GM19397 (cell line): ENCODE measurements at regions not wholly inside any gene's neighbourhood (a gene's known extent, or its start where the extent isn't known, plus 50 kb on each side); places are given as distances from the start of the nearest gene placed in this dataset.
"Not testable (repeated sequence)": the region's sequence is repeated elsewhere in the genome, so short reads cannot be mapped to it uniquely, and the experiment has no call there.

ENCODE experiments used
- ATAC-seq: cut with Tn5 transposase; IDR thresholded peaks from one replicate; pipeline ENCODE4 v1.9.1; 2021; ENCODE audit warnings: mild to moderate bottlenecking, moderate library complexity; ENCODE audit not compliant: unreplicated experiment

- no peak for ATAC-seq
Measured at GRCh38 chr12:59517522-59517921, 78.3 kb upstream of the SLC16A7 start.

- no peak for ATAC-seq
Measured at GRCh38 chr12:59500915-59501314, 94.9 kb upstream of the SLC16A7 start.

- no peak for ATAC-seq
Measured at GRCh38 chr12:59500335-59500734, 95.5 kb upstream of the SLC16A7 start.

GRCh38 chr12:59499774-59500173, 96.1 kb upstream of the SLC16A7 start:
- peak; percentile 84 for ATAC-seq

GRCh38 chr12:59494617-59495016, 101.2 kb upstream of the SLC16A7 start:
- peak; percentile 89 for ATAC-seq

- ATAC-seq, result no peak
Measured at GRCh38 chr12:59491877-59492276, 104.0 kb upstream of the SLC16A7 start.

- ATAC-seq, result no peak
Measured at GRCh38 chr12:59486827-59487226, 109.0 kb upstream of the SLC16A7 start.

- ATAC-seq, result no peak
Measured at GRCh38 chr12:59484575-59484974, 111.3 kb upstream of the SLC16A7 start.

- ATAC-seq, result not testable (repeated sequence)
Measured at GRCh38 chr12:59474236-59474635, 121.6 kb upstream of the SLC16A7 start.

- no peak for ATAC-seq
Measured at GRCh38 chr12:59472273-59472672, 123.6 kb upstream of the SLC16A7 start.

GRCh38 chr12:59459966-59460660, 135.7 kb upstream of the SLC16A7 start:
- ATAC-seq, result no peak

GRCh38 chr12:59453475-59453874, 142.4 kb upstream of the SLC16A7 start:
- no peak for ATAC-seq

GRCh38 chr12:59452746-59453145, 143.1 kb upstream of the SLC16A7 start:
- no peak for ATAC-seq

- ATAC-seq, result no peak
Measured at GRCh38 chr12:59452259-59452658, 143.6 kb upstream of the SLC16A7 start.

GRCh38 chr12:59446116-59446515, 149.7 kb upstream of the SLC16A7 start:
- ATAC-seq, result no peak

GRCh38 chr12:59444932-59445331, 150.9 kb upstream of the SLC16A7 start:
- no peak for ATAC-seq

- ATAC-seq, result no peak
Measured at GRCh38 chr12:59432057-59432456, 163.8 kb upstream of the SLC16A7 start.

GRCh38 chr12:59431266-59431665, 164.6 kb upstream of the SLC16A7 start:
- ATAC-seq, result no peak

GRCh38 chr12:59429766-59430165, 166.1 kb upstream of the SLC16A7 start:
- ATAC-seq, result no peak

- ATAC-seq, result no peak
Measured at GRCh38 chr12:59425798-59426197, 170.0 kb upstream of the SLC16A7 start.

GRCh38 chr12:59424666-59425065, 171.2 kb upstream of the SLC16A7 start:
- ATAC-seq, result not testable (repeated sequence)

GRCh38 chr12:59414051-59414450, 181.8 kb upstream of the SLC16A7 start:
- no peak for ATAC-seq

- no peak for ATAC-seq
Measured at GRCh38 chr12:59408431-59408830, 187.4 kb upstream of the SLC16A7 start.
